GM19468 (cell line): ENCODE measurements at regions not wholly inside any gene's neighbourhood (a gene's known extent, or its start where the extent isn't known, plus 50 kb on each side); places are given as distances from the start of the nearest gene placed in this dataset.

Source experiments
- ATAC-seq: cut with Tn5 transposase; IDR thresholded peaks from one replicate; pipeline ENCODE4 v1.9.1; 2021; ENCODE audit warnings: mild to moderate bottlenecking, moderate library complexity, moderate number of reproducible peaks; ENCODE audit not compliant: unreplicated experiment; ENCODE audit errors: extremely low read depth

DNA sequence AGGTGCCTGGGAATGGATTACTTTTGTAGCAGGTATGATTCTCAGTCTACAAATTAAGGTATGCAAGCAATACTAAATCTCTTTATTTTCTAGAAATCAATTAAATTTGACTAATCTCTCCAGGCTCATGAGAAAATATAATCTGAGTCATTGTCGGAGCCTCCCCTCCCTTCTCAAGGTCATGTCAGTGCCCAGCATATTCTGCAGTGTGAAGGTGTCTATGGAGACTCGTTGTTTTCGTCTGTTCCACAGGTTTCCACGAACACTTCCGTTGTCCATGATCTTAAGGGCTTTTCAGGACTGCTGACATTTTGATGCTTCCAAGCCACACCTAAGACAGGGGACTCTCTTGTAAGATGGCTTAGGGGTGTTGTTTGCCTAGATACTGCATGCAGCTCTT is 56.6 kb upstream of the SCOC start:
- no peak for ATAC-seq

DNA sequence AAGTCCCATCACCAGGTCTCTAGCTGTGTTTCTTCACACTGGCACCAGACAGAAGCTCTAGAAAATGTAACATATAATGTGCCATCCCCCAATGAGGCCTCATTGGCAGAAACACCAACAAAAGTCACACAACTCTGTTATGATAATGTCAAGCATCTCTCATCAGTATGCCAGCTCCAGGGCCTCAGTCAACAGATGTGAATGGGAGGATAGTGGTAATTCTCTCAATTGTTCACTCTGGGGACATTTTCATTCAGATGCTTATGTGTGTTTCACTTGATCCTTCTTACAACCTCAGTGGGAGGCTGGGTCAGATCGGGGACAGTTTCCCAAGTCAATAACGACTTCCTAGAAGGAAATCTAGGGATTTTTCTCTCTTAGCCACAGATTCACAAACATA is 57.5 kb upstream of the SCOC start:
- no peak for ATAC-seq

DNA sequence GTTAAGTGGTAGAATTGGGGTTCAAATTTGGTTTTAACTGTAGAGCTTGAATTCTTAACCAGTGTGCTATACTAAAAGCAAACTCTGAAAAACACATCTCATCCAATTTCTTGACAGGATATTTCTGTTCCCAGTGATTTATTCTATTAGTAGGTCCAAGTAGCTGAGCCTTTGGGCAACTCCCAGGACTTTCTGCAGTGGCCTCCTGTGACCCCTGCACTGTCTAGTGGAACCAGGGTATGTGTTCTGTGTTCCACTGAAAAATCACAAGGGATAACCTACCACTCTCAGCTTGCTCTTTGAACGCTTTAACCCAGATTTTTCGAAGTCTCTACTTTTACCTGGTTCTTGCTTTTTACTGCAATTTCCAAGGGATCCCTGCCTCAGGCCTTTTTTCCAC is 58.0 kb upstream of the SCOC start:
- ATAC-seq, result no peak

DNA sequence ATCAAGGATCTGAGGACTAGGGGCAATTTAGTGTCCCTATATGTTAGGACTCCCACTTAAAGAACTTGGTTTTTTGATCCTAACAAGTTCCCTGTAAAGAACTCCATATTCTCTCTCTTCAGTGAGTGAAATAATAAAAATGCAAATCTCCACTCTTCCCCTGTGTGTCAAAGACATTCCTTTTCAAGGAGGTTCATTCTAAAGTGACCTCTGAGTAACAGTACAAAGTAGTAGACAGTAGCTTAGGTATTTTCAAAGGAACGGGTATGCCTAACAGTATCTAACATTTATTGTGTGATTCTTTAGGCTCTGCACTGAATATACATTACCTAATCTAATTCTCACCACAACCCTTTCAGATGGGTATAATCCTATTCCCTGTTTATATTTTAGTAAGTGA is 58.4 kb upstream of the SCOC start:
- no peak for ATAC-seq

DNA sequence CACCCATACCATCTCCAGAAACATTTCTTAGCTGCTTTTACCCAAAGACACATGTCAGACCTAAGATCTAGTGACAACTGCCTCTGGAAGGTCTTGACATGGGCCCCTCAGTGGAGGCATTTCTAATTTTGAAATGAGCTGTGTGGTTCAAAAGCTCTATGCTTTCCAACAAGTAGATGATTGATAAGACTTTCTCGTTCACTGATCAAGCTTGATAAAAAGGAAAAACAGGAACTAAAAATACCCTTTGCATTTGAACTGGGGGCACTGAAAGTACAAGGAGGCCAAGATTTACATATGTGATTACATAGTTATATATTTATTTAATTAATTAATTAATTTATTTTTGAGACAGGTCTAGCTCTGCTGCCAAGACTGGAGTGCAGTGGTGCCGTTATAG is 61.3 kb upstream of the SCOC start:
- ATAC-seq, result no peak

DNA sequence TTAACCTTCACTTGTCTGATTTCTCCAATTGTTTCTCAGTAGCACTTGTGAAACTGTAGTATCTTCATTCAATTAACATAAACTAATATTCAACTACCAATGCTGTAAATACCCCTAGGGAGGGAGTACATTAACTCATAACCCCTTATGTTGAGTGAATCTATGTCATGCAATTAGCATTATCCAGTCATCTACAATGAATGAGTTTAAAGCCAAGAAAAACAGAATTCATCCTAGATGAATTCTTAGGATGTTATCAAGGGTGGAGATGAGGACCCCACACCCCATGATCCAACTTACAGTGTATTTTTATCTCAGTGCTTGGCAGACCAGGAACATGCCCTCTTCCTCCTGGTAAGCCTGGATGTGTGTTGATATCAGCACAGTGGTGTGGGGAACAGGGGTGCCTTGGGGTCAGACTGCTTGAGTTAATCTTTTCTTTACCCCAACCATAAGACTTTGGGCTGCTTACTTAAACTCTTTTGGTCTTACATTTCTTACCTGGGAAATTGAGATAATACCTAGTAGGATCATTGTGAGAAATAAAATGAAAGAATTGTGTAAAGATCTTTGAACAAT is 62.1 kb upstream of the SCOC start:
- no peak for ATAC-seq

DNA sequence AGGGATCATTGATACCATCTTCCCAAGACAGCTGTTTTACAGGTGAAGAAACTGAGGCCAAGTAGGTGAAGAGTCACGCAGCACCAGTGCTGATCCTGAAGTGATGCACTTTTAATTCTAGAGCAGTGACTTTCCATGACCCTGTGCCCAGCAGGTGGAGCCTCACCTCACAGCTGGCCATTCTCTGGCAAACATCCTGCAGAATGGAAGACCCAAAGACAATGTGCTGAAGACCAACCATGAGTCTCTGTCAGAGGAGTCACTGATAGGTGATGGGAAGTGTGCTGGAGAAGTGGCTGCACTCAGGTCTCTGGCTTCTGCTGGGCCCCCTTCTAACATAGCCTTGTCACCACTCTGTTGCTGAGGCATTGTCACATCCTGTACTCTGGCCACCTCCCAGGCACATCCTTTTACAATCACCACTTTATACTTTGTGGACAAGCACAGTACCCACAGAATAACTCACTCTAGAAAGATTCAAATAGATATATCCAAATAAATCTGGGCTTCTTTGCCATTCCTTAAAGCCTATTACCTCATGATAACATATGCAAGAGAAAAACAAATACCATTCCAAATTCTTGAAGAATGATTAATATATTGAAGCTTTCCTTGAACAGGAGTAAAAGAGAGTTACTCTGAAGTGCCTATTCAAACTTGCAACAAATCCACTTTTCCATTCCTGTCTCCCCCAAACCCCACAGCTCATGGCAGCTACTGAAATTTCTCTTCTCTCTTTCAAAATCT is 64.1 kb upstream of the SCOC start:
- no peak for ATAC-seq

DNA sequence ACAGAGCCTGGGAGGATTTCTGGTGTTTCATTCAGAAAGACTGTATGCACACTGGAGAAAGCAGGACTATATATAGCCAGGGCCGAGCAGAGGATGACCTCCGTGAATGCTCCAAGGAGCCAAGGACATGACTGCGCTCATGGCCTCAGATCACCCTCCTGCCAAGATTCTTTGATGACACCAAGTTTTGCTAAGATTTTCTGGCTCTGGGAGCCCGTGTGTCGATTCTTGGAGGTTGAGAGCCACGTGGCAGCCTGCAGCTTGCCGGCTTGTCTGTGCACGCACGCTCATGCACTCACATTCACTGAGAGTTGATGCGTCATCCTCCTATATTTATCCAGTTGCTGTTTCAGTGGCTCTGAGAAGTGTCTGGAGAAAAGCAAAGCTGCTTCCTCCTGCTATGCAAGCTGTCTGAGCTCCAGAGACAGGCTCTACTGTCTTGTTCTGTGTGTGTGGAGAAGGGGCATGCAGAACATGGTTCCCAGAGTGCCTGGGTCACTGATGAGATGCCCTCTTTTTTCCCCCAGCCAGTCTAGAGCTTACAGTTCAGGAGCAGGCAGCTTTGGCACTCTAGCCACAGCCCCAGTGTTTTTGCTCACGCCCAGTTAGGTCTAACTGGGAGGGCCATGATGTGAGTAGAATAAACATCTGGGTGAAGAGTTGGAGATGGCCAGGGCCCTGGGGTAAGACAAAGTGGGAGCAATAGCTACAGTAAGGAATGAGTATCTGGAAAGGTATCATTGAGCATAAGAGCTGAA is 64.9 kb upstream of the SCOC start:
- ATAC-seq, result no peak

DNA sequence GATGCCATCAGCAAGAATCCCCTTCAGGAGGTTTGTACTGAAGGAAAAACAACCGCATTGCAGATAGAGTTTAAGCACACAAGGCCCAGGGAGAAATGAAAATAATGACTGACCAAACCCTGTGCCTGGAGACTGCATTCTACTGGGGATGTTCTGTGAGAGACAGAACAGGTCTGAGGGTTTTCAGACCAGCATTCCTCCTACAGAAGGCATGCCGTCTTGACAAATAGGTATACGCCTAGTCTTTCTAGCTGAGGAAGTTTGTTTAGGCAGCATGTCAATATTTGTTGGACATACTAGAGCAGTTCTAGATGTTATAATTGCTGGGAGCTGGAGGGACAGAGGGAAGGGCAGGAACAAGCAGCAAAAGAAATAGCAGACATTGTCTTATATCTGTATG is 68.4 kb upstream of the SCOC start:
- ATAC-seq, result no peak

DNA sequence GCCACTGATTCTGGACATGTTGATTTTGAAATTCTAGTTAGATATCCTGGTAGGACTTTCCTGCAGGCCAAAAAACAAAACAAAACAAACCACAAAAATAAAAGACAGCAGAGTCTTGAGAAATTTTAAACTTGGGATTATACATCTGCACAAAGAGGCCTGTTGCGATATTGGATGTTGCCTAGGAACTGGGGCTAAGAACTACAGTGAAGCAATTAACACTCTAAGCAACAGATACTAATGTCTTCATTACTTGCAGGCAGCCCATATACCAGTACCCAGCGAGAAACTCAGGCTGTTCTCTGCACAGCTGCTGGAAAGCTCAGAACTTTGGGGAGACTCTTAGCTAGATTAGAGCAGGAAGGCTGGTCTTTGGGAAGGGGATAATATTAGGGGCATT is 69.1 kb upstream of the SCOC start:
- ATAC-seq, result no peak

DNA sequence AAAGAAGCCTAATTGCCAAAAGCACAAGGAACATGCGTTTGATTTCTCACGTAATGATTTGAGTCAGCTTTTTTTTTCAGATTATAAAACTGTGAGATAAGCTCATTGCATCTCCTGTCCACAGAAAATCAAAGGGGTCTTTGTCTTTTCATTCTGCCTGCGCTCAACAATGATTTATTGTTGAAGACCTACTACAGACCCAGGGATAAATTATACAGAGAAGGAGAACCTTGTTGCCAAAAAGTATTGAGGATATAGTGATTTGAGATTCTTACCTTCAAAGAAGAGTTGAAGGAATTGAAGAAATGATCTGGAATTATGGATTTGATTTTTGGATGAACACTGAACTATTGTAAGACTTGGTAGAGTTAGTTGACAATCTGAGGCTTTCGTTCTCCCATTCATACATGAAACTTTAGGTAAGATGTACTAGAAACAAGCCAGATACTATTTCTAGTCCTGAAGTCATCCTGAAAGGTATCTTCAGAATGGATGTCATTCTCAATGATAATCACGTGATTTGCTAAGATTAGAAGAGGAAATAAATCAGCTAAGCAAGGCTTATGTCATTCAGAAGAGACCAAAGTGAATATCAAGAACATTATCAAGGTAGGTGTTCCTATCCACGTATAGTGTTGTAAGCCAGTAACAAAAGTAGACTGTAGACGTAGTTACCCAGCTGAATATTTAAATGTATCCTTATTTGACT is 71.1 kb upstream of the SCOC start:
- no peak for ATAC-seq

DNA sequence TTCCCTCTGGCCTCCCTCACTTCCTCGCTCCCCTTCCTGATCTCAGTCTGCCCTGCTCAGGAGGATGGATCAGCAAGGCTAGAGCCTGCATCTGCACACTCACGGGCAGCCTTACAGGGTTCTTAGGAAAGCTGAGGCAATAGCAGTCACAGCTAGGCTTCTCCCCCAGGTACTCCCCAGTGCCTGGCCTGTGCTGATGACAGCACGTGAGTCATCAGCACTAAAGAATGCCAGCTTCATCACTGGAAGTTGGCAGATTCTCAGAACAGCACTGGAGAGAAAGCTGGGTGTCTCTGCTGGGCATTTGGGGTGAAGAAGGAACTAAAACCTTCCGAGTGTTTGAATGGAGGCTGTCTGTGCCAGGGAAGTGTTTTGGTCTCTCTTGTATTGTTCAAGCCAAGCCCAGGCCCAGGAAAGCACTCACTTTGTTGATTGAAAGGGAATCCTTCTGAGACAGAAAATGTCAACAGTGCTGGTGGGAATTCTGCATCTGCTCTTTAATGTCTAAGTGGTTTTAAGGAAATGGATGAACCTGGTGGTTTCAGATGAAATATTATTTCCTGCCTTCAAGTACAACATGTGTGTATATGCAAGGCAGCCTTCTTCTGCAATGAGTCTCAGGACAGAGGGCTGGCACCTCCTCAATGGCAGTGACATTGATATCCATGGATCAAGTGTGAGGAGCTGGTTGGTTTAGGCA is 73.0 kb upstream of the SCOC start:
- no peak for ATAC-seq

DNA sequence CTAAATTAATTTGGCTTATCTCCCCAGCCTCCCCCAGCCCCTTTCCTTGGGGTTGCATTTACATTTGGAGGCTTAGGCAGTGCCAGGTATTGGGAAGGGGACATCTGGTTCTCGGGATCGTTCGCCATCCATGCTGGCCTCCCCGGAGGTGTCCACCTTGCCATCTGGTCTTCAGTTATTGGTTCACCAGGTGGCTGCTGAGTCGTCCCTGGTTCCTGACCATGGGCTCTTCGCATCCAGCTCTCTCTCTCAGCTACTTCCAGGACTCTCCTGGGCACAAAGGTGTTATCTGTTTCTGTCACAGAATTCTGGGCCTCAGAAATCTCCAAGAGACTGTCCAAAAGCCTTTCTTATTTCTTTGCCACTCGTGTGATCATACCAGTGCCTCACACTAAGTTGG is 75.4 kb upstream of the SCOC start:
- no peak for ATAC-seq

DNA sequence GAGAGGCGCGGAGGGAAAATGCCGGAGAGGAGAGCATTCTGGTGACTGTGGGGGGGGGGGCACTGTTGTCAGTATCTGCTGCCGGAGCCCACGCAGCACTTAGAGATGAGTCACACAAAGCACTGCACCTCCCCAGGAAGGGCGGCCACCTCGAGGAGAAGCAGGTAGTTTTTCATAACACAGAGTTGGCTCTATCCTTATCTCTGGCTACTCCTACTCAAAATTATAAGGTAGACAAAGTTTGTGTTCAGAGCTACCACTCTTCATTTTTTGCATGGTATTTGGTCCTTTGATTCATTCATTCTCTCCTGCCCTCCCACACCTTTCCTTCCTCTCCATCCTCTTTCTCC is 76.2 kb upstream of the SCOC start:
- no peak for ATAC-seq

DNA sequence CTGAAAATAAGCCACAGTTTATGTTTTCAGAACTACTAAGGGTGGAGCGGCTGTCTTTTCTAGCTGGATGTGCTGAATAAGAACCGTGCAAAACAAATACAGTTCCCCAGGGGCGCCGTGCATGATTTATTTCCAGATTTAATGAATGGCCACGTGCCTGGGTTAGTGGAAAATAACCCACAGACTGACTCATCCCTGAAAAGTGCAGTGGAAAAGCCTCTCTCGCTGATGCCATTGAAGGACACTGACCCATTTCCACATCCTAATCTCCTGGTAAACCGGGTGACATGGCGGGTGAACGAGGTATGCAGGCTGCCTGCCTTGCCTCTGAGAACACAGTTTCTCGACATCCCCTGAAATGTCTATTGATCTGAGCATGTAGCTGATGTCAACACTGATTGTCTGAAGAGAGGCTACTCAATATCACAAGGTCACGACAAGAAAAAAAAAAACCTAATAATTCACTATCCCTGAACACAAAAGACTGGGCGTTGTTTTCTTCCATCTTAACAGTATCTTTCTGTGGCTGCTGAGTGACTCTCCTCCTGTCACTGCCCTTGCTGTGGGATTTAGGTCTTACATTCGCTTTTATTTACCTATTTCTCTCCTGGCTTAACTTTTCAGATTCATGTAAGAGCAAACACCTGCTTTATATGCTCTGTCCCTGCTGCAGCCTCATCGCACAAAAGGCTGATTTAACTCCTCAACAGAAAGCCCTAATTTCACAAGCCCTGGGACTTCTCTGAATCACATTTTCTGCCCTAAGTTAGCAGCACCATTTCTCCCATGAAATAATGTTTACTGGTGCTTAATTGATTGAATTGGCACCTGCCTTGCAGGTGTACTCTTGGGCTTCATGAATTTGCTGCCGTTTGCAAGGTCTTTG is 76.9 kb upstream of the SCOC start:
- no peak for ATAC-seq

DNA sequence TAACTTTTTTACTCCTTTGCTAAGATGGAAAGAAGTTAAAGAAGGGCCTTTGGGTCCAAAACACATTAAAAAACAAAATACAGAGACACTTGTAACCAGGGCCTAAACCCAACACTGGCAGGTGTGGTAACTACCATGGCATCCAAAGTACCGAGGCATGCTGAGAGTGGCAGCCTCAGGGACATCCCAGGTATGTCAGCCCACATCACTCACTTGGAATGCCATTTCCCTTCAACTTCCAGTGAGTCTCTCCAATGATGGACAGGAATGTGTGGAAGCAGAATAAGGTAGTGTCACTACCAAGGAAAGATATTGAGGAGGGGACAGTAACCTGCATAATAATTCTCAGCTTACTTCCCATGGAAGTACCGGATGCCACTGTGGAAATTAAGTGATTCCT is 79.5 kb upstream of the SCOC start:
- ATAC-seq, result no peak

DNA sequence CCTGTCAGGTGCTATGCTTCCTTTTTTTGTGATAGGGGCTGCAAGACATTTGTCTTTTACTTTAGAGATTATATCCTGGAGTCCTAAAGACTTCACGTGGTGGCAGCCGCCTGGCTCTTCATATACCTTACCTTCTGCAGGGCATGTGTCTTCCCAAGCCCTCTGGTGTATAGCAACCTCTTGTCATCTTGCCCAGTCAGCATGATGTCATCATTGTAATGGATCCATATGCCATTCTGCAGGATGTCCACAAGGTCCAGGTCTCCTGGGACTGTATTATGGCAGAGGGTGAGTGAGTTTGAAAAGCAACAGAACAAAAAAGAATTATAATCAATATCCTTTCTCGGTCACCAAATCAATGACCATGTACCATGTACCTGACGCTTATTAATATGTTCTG is 82.2 kb upstream of the SCOC start:
- ATAC-seq, result no peak

DNA sequence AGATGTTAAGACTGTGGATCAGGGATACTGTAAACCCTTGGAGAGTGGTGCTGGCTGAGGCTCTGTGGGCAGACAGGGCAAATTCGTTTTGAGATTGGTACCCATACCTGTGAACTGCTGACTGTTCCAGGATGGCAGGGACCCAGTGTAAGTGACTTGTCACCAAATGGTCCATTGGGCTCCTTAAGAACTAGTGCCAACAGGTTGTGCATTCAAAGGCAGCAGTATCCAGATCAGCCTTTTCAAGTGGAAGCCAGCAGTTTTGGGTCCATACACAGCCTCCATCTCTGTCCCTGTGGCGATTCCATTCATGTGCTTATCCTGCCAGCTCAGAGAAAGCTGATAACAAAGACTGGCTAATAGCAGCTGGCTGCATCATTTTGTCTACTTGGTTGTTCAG is 84.0 kb upstream of the SCOC start:
- no peak for ATAC-seq

DNA sequence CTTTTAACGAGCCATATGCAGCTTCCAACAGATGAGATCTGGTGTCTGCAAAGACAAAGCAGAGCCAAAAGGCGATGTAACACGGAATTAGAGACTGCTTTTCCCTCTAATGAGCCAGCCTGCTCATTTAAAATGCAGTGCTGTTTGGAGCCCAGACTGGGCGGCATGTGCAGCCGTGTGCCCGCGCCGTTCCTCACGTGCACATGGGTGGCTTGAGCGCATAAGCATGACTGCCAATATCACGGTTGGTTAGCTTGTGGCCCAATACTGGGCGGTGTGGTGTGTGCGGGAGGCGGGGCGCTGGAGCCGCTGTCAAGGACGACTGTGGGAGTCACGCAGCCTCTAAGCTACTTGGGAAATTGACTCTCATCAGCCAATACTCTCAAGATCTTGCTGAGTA is 87.0 kb upstream of the SCOC start:
- no peak for ATAC-seq

DNA sequence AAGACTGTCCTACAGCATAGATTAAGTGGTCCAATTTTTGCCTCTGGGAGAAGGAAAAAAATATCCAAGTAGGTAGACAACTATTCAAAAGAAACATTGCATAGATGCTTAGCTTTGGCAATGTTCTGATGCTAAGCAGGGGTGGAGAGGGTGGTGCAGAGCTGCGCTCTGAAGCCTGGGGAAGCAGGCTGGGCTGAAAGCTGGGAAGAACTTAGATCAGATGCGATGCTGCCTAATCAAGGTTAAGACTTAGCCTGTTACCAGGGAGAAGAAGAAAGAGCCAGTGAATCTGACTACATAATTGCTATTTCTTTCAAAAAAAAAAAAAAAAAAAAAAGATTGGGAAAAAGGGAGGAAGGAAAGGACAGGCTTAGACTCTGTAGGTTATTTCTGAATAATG is 89.0 kb upstream of the SCOC start:
- no peak for ATAC-seq
